IMR-90 (cell line): ENCODE measurements at regions not wholly inside any gene's neighbourhood (a gene's known extent, or its start where the extent isn't known, plus 50 kb on each side); places are given as distances from the start of the nearest gene placed in this dataset.

Experiments used
- ATAC-seq: fragments of 200-7000 bp; cut with Tn5 transposase; 2 replicates; pipeline ENCODE4 v1.9.1; 2020; ENCODE audit warnings: low read depth, mild to moderate bottlenecking, moderate library complexity
- BruUV-seq: library from RNA; stranded (reverse); fragments of 400-500 nt; replicated peaks from 2 replicates; lab custom pipeline; 2021; lab: Mats Ljungman, UMichigan
- CTCF ChIA-PET: fragments of 300-600 bp; formaldehyde crosslinking; extraction: SDS; loops from one replicate; lab custom pipeline; 2021; ENCODE audit warnings: antibody characterized with exemption; lab: Yijun Ruan, JAX
- POLR2A ChIA-PET: fragments of 300-600 bp; sonication (Branson Sonifier 250); formaldehyde crosslinking; loops from one replicate; lab custom pipeline; 2022; ENCODE audit warnings: antibody characterized with exemption; ENCODE audit not compliant: unreplicated experiment; lab: Charles Lee
- DNase-seq: peaks from one replicate; pipeline ENCODE4 v3.0.0; 2013
- H2AFZ ChIP-seq: replicated peaks from 2 replicates; pipeline ENCODE3; 2013; ENCODE audit warnings: low read length, mild to moderate bottlenecking; ENCODE audit not compliant: poor library complexity
- H2AK5ac ChIP-seq: 2 replicates; pipeline ENCODE4 v1.6.1; 2013; ENCODE audit warnings: low read depth, low read length, inconsistent platforms
- H2AK9ac ChIP-seq: replicated peaks from 2 replicates; pipeline ENCODE3; 2013; ENCODE audit warnings: mild to moderate bottlenecking, low read depth, low read length, moderate library complexity; ENCODE audit not compliant: poor library complexity
- H2BK120ac ChIP-seq: 2 replicates; pipeline ENCODE4 v1.6.1; 2013; ENCODE audit warnings: low read depth, low read length, inconsistent platforms
- H2BK15ac ChIP-seq: 3 replicates; pipeline ENCODE4 v1.6.1; 2013; ENCODE audit warnings: low read depth, low read length, inconsistent platforms
- H2BK20ac ChIP-seq: 2 replicates; pipeline ENCODE4 v1.6.1; 2013; ENCODE audit warnings: low read depth, mild to moderate bottlenecking, inconsistent platforms, low read length, moderate library complexity
- H2BK5ac ChIP-seq: 2 replicates; pipeline ENCODE4 v1.6.1; 2013; ENCODE audit warnings: mild to moderate bottlenecking, low read depth, low read length, inconsistent platforms; ENCODE audit not compliant: poor library complexity, severe bottlenecking
- H3K14ac ChIP-seq: replicated peaks from 2 replicates; pipeline ENCODE4 v1.6.1; 2013; ENCODE audit warnings: low read depth, low read length, inconsistent platforms
- H3K18ac ChIP-seq: 2 replicates; pipeline ENCODE4 v1.6.1; 2013; ENCODE audit warnings: low read depth, low read length, control low read depth
- H3K23ac ChIP-seq: 2 replicates; pipeline ENCODE4 v1.6.1; 2013; ENCODE audit warnings: low read depth, low read length, inconsistent platforms
- H3K27ac ChIP-seq: 2 replicates; pipeline ENCODE4 v1.5.1; 2013; ENCODE audit warnings: mild to moderate bottlenecking, control low read depth, low read length; ENCODE audit not compliant: insufficient read depth
- H3K27me3 ChIP-seq: 2 replicates; pipeline ENCODE4 v1.6.1; 2013; ENCODE audit warnings: low read length; ENCODE audit not compliant: control insufficient read depth, insufficient read depth
- H3K36me3 ChIP-seq: 2 replicates; pipeline ENCODE4 v1.6.1; 2013; ENCODE audit warnings: low read length, mixed read lengths; ENCODE audit not compliant: control insufficient read depth, insufficient read depth
- H3K4ac ChIP-seq: 2 replicates; pipeline ENCODE4 v1.6.1; 2013; ENCODE audit warnings: low read depth, low read length, inconsistent platforms
- H3K4me1 ChIP-seq: 2 replicates; pipeline ENCODE4 v1.6.1; 2013; ENCODE audit warnings: low read length, mixed read lengths; ENCODE audit not compliant: control insufficient read depth, insufficient read depth
- H3K4me2 ChIP-seq: 2 replicates; pipeline ENCODE4 v1.6.1; 2013; ENCODE audit warnings: low read depth, mild to moderate bottlenecking, control low read depth, low read length, moderate library complexity
- H3K4me3 ChIP-seq: 2 replicates; pipeline ENCODE4 v1.5.1; 2013; ENCODE audit warnings: low read depth, mild to moderate bottlenecking, control low read depth, low read length, moderate library complexity; ENCODE audit not compliant: insufficient read depth
- H3K56ac ChIP-seq: 2 replicates; pipeline ENCODE4 v1.6.1; 2013; ENCODE audit warnings: low read length, inconsistent platforms; ENCODE audit not compliant: insufficient read depth; ENCODE audit errors: extremely low read depth
- H3K79me1 ChIP-seq, 2 experiments: 2 replicates each; pipeline ENCODE4 v1.6.1; 2013; ENCODE audit warnings: low read length in 2 of 2, inconsistent platforms in 1 of 2, low read depth in 1 of 2
- H3K9ac ChIP-seq: 2 replicates; pipeline ENCODE4 v1.6.1; 2013; ENCODE audit warnings: low read depth, low read length, control low read depth
- H3K9me1 ChIP-seq: 2 replicates; pipeline ENCODE4 v1.6.1; 2013; ENCODE audit warnings: low read length, inconsistent platforms; ENCODE audit not compliant: insufficient read depth
- H3K9me3 ChIP-seq: 2 replicates; pipeline ENCODE4 v1.6.1; 2013; ENCODE audit warnings: low read length; ENCODE audit not compliant: control insufficient read depth, insufficient read depth
- H4K20me1 ChIP-seq: 2 replicates; pipeline ENCODE4 v1.6.1; 2013; ENCODE audit warnings: low read length, inconsistent platforms; ENCODE audit not compliant: insufficient read depth
- H4K5ac ChIP-seq: 2 replicates; pipeline ENCODE4 v1.6.1; 2013; ENCODE audit warnings: mild to moderate bottlenecking, low read depth, low read length, control low read depth
- H4K8ac ChIP-seq, 2 experiments: 2 replicates each; pipeline ENCODE4 v1.6.1; 2013; ENCODE audit warnings: low read depth in 2 of 2, low read length in 2 of 2, control low read depth in 1 of 2, inconsistent platforms in 1 of 2
- H4K91ac ChIP-seq: 2 replicates; pipeline ENCODE4 v1.6.1; 2013; ENCODE audit warnings: low read depth, low read length, inconsistent platforms; ENCODE audit not compliant: insufficient read depth
- FOS ChIP-seq: fragments of 150-350 bp; IDR thresholded peaks from 2 replicates; pipeline ENCODE4 v1.6.1; 2016; ENCODE audit warnings: low read depth, low read length
- NFE2L2 ChIP-seq: fragments of 150-350 bp; IDR thresholded peaks from 2 replicates; pipeline ENCODE4 v1.6.1; 2016; ENCODE audit warnings: low read depth, mild to moderate bottlenecking, low read length
- WGBS, 2 experiments: methylation state at CpG; one replicate each; pipeline versions ENCODE4 v1.1.5 to v1.1.7; 2013; ENCODE audit warnings: missing lambda C conversion rate in 2 of 2; ENCODE audit not compliant: insufficient read length in 1 of 2; ENCODE audit errors: extremely low coverage in 2 of 2; 5-methylcytosine and 5-hydroxymethylcytosine counted together
- dilution Hi-C: fragments of 300-500 bp; cut with HindIII; formaldehyde crosslinking; loops from one replicate; pipeline ENCODE4 v1.14.3; 2018; ENCODE audit warnings: low sequenced_read_pairs; ENCODE audit not compliant: unreplicated experiment
- in situ Hi-C: fragments of 300-500 bp; cut with MboI; formaldehyde crosslinking; loops from 3 replicates; pipeline ENCODE4 v1.14.3; 2019; ENCODE audit warnings: low sequenced_read_pairs, inconsistent platforms, mixed read lengths
- intact Hi-C: fragments of 100-400 bp; cut with micrococcal nuclease; formaldehyde crosslinking; loops from 2 replicates; pipeline ENCODE4 v1.10.0; 2022

- H4K5ac ChIP-seq = no peak overlapping the region
- no CpG with 5 or more reads among the region's 6 CpGs for WGBS, 2 experiments
- H2BK120ac ChIP-seq = no peak overlapping the region
- dilution Hi-C loops = no loop called here
- CTCF ChIA-PET = no interaction called here
- H4K8ac ChIP-seq = no peak overlapping the region
- no peaks in the 10 kb centered on the region for H3K79me1 ChIP-seq
- H2BK5ac ChIP-seq = no peak overlapping the region
- H3K4me1 ChIP-seq = no peaks in the 10 kb centered on the region
- H3K27ac ChIP-seq = no peak overlapping the region
- in situ Hi-C loops = no loop called here
- no peaks in the 10 kb centered on the region for H4K20me1 ChIP-seq
- no peak overlapping the region for H3K56ac ChIP-seq
- no peak overlapping the region for H3K4me3 ChIP-seq
- H3K23ac ChIP-seq = no peak overlapping the region
- no peak overlapping the region for H2AFZ ChIP-seq
- BruUV-seq = no TSS peak
- no peaks in the 10 kb centered on the region for H3K9me3 ChIP-seq
- H2BK15ac ChIP-seq = no peak overlapping the region
- no peak overlapping the region for H2AK9ac ChIP-seq
- H3K4ac ChIP-seq = no peak overlapping the region
- H3K4me2 ChIP-seq = no peak overlapping the region
- H3K18ac ChIP-seq = no peak overlapping the region
- intact Hi-C loops = no loop called here
- POLR2A ChIA-PET = no interaction called here
- no peak overlapping the region for H3K14ac ChIP-seq
- H2AK5ac ChIP-seq = no peak overlapping the region
- DNase-seq (no peak), ATAC-seq (no peak)
- peaks cover 23% of the 10 kb centered on the region for H3K27me3 ChIP-seq
- no peak overlapping the region for H4K91ac ChIP-seq
- TF ChIP-seq FOS = no peak
- no peak for TF ChIP-seq NFE2L2
- no peaks in the 10 kb centered on the region for H3K9me1 ChIP-seq
- H3K36me3 ChIP-seq = no peaks in the 10 kb centered on the region
- H2BK20ac ChIP-seq = no peak overlapping the region
- no peak overlapping the region for H3K9ac ChIP-seq
Measured at GRCh38 chr6:149158076-149158475, 159.4 kb upstream of the TAB2 start.
